Peyer's patch (tissue), 4 donors: ENCODE measurements at regions not wholly inside any gene's neighbourhood (a gene's known extent, or its start where the extent isn't known, plus 50 kb on each side); places are given as distances from the start of the nearest gene placed in this dataset.

Experiments used
- POLR2A ChIP-seq, 2 donors: fragments of 450-650 bp; IDR thresholded peaks; one replicate each; pipeline ENCODE4 v1.5.1; 2017; ENCODE audit warnings: antibody characterized with exemption in 2 of 2, mild to moderate bottlenecking in 2 of 2, moderate library complexity in 2 of 2
- TF ChIP-seq, protein P1 (sequence below), 6 experiments: fragments of 450-650 bp in 4 of 6; fragments of 200-600 bp in 2 of 6; sonication (generic) in 1 of 6; IDR thresholded peaks; one replicate each; pipeline ENCODE4 v1.5.1; 2017 to 2019; ENCODE audit warnings: antibody characterized with exemption in 6 of 6, mild to moderate bottlenecking in 3 of 6, moderate library complexity in 1 of 6

DNA sequence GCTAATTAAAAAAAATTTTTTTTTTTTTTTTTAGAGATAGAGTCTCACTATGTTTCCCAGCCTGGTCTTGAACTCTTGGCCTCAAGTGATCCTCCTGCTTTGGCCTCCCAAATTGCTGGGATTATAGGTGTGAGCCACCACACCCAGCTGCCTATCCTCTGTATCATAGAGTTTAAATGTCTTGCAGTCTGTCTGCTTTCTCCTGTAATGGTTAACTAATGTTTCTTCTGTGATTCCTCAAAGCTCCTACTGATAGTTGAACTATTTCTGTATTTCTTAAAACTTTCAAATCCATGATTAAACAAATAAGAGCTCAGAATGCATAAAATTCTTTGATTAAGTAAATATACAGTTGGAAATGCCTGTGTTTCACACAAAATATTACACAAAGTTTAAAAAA lies 115.4 kb upstream of the TPM1 start:
- TF ChIP-seq, protein P1, sequence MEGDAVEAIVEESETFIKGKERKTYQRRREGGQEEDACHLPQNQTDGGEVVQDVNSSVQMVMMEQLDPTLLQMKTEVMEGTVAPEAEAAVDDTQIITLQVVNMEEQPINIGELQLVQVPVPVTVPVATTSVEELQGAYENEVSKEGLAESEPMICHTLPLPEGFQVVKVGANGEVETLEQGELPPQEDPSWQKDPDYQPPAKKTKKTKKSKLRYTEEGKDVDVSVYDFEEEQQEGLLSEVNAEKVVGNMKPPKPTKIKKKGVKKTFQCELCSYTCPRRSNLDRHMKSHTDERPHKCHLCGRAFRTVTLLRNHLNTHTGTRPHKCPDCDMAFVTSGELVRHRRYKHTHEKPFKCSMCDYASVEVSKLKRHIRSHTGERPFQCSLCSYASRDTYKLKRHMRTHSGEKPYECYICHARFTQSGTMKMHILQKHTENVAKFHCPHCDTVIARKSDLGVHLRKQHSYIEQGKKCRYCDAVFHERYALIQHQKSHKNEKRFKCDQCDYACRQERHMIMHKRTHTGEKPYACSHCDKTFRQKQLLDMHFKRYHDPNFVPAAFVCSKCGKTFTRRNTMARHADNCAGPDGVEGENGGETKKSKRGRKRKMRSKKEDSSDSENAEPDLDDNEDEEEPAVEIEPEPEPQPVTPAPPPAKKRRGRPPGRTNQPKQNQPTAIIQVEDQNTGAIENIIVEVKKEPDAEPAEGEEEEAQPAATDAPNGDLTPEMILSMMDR (IDR thresholded peaks at IDR 0.05), result no peak
- TF ChIP-seq POLR2A (IDR thresholded peaks at IDR 0.05), result no peak
